ENCODE measurements at regions not wholly inside any gene's neighbourhood (a gene's known extent, or its start where the extent isn't known, plus 50 kb on each side); places are given as distances from the start of the nearest gene placed in this dataset.

- DNase-seq (ENCODE audit: low spot score) = peak; percentile 71
- no peak overlapping the region for H2AFZ ChIP-seq
- H3K4me1 ChIP-seq (ENCODE audit: insufficient read depth) = no peaks in the 10 kb centered on the region
- H3K4me3 ChIP-seq = no peak overlapping the region
- no peaks in the 10 kb centered on the region for H3K36me3 ChIP-seq (replicated peaks; ENCODE audit: insufficient read depth, low read depth)
- H3K27me3 ChIP-seq = peaks cover 5% of the 10 kb centered on the region
- 58% methylated on average over 15 of the region's 15 CpGs for WGBS (ENCODE audit: low lambda C conversion rate, missing lambda C conversion rate)
- H3K27ac ChIP-seq = no peak overlapping the region
- H3K79me2 ChIP-seq = no peaks in the 10 kb centered on the region
- no peaks in the 10 kb centered on the region for H3K9me2 ChIP-seq (replicated peaks; ENCODE audit: insufficient read depth)
- TF ChIP-seq CTCF (IDR thresholded peaks at IDR 0.05; ENCODE audit: poor library complexity) (peak; percentile 72), EZH2 (IDR thresholded peaks at IDR 0.05; ENCODE audit: borderline replicate concordance) (no peak)
- H3K9me3 ChIP-seq (ENCODE audit: low read depth) = no peaks in the 10 kb centered on the region
- no peak overlapping the region for H3K4me2 ChIP-seq
- no peaks in the 10 kb centered on the region for H4K20me1 ChIP-seq (ENCODE audit: insufficient read depth, poor library complexity, severe bottlenecking)
Measured at GRCh38 chr12:130026608-130027176, 122.9 kb upstream of the TMEM132D start.

- Histone ChIP-seq H3K4me1 (ENCODE audit: insufficient read depth) (no peaks in the 10 kb centered on the region), H3K4me2 (no peak overlapping the region), H4K20me1 (ENCODE audit: insufficient read depth, poor library complexity, severe bottlenecking) (no peaks in the 10 kb centered on the region), H3K9me2 (replicated peaks; ENCODE audit: insufficient read depth) (no peaks in the 10 kb centered on the region), H3K9me3 (ENCODE audit: low read depth) (no peaks in the 10 kb centered on the region), H2AFZ (no peak overlapping the region), H3K36me3 (replicated peaks; ENCODE audit: insufficient read depth, low read depth) (no peaks in the 10 kb centered on the region), H3K27ac (no peak overlapping the region), H3K27me3 (peaks cover 14% of the 10 kb centered on the region), H3K79me2 (no peaks in the 10 kb centered on the region), H3K4me3 (no peak overlapping the region)
- 66% methylated on average over 1 of the region's 1 CpG for WGBS (ENCODE audit: low lambda C conversion rate, missing lambda C conversion rate)
- DNase-seq (ENCODE audit: low spot score) = no peak
- TF ChIP-seq EZH2phosphoT487 (IDR thresholded peaks at IDR 0.05; ENCODE audit: low read depth, severe bottlenecking, unreplicated experiment) (no peak), CTCF (IDR thresholded peaks at IDR 0.05; ENCODE audit: poor library complexity) (no peak), EZH2 (IDR thresholded peaks at IDR 0.05; ENCODE audit: borderline replicate concordance) (no peak)
Measured at GRCh38 chr12:130027798-130028197, 124.0 kb upstream of the TMEM132D start.

- H3K9me3 ChIP-seq (ENCODE audit: low read depth) = no peaks in the 10 kb centered on the region
- H3K27me3 ChIP-seq = peaks cover 27% of the 10 kb centered on the region
- no peak for TF ChIP-seq CTCF (IDR thresholded peaks at IDR 0.05; ENCODE audit: poor library complexity)
- TF ChIP-seq EZH2phosphoT487 (IDR thresholded peaks at IDR 0.05; ENCODE audit: low read depth, severe bottlenecking, unreplicated experiment) = no peak
- no peak for TF ChIP-seq EZH2 (IDR thresholded peaks at IDR 0.05; ENCODE audit: borderline replicate concordance)
- H3K36me3 ChIP-seq (replicated peaks; ENCODE audit: insufficient read depth, low read depth) = no peaks in the 10 kb centered on the region
- no peak for DNase-seq (ENCODE audit: low spot score)
- H3K4me3 ChIP-seq = no peak overlapping the region
- no peaks in the 10 kb centered on the region for H4K20me1 ChIP-seq (ENCODE audit: insufficient read depth, poor library complexity, severe bottlenecking)
- no peaks in the 10 kb centered on the region for H3K9me2 ChIP-seq (replicated peaks; ENCODE audit: insufficient read depth)
- no peak overlapping the region for H2AFZ ChIP-seq
- H3K79me2 ChIP-seq = no peaks in the 10 kb centered on the region
- no peaks in the 10 kb centered on the region for H3K4me1 ChIP-seq (ENCODE audit: insufficient read depth)
- H3K27ac ChIP-seq = no peak overlapping the region
- no peak overlapping the region for H3K4me2 ChIP-seq
- 91% methylated on average over 13 of the region's 13 CpGs for WGBS (ENCODE audit: low lambda C conversion rate, missing lambda C conversion rate)
Measured at GRCh38 chr12:130029151-130029550, 125.3 kb upstream of the TMEM132D start.

GRCh38 chr12:130031041-130031440, 127.2 kb upstream of the TMEM132D start:
- H3K36me3 ChIP-seq (replicated peaks; ENCODE audit: insufficient read depth, low read depth) = no peaks in the 10 kb centered on the region
- peaks cover 29% of the 10 kb centered on the region for H3K27me3 ChIP-seq
- H3K4me3 ChIP-seq = no peak overlapping the region
- 85% methylated on average over 15 of the region's 15 CpGs for WGBS (ENCODE audit: low lambda C conversion rate, missing lambda C conversion rate)
- no peaks in the 10 kb centered on the region for H3K4me1 ChIP-seq (ENCODE audit: insufficient read depth)
- no peak for DNase-seq (ENCODE audit: low spot score)
- H2AFZ ChIP-seq = no peak overlapping the region
- H3K9me2 ChIP-seq (replicated peaks; ENCODE audit: insufficient read depth) = no peaks in the 10 kb centered on the region
- H3K9me3 ChIP-seq (ENCODE audit: low read depth) = no peaks in the 10 kb centered on the region
- H3K79me2 ChIP-seq = no peaks in the 10 kb centered on the region
- H3K27ac ChIP-seq = no peak overlapping the region
- H4K20me1 ChIP-seq (ENCODE audit: insufficient read depth, poor library complexity, severe bottlenecking) = no peaks in the 10 kb centered on the region
- TF ChIP-seq EZH2phosphoT487 (IDR thresholded peaks at IDR 0.05; ENCODE audit: low read depth, severe bottlenecking, unreplicated experiment) (no peak), CTCF (IDR thresholded peaks at IDR 0.05; ENCODE audit: poor library complexity) (no peak), EZH2 (IDR thresholded peaks at IDR 0.05; ENCODE audit: borderline replicate concordance) (no peak)
- no peak overlapping the region for H3K4me2 ChIP-seq

Data from hepatocyte (in vitro differentiated cells).